HG02840 (cell line): ENCODE measurements at regions not wholly inside any gene's neighbourhood (a gene's known extent, or its start where the extent isn't known, plus 50 kb on each side); places are given as distances from the start of the nearest gene placed in this dataset.

Experiments
- ATAC-seq: cut with Tn5 transposase; IDR thresholded peaks from one replicate; pipeline ENCODE4 v1.9.1; 2021; ENCODE audit warnings: mild to moderate bottlenecking, moderate library complexity, moderate number of reproducible peaks; ENCODE audit not compliant: unreplicated experiment, low FRiP score

DNA sequence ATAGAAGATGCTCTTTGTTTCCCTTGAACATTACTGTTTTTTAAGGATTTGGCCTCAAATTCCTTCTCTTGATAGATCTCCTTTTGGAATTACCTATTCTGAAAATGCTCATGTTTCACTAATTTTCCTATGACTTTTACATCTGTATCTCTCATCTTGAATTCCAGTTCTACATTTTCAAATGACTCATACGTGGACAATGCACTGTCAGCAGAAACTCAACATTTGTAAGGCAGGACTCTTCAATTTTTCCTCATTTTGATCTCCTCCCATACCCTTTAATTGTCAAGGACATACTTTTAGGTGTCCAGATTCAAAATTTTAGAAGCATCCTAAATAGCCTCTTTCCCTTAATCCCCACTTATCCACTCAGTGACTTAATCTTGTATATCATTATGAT, 341.0 kb upstream of the RASGRP1 start:
- no peak for ATAC-seq

DNA sequence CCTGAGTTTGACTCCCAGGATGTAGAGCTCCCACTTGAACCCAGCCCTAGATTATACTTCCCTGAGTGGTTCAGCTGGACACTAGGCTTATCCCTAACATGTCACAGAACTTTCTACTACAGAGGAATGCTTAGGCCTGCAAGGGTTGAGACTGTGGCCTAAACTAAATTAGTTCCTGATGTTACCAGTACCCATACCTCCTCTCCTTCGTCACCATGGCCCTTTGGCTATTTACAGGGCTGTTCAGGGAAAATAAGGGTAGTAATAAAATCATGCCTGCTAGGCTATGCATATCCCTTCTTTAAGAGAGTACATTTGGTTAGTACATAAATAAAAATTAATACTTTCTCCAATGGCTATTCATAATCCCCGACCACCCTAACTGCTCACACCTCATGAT, 356.4 kb upstream of the RASGRP1 start:
- ATAC-seq = no peak

DNA sequence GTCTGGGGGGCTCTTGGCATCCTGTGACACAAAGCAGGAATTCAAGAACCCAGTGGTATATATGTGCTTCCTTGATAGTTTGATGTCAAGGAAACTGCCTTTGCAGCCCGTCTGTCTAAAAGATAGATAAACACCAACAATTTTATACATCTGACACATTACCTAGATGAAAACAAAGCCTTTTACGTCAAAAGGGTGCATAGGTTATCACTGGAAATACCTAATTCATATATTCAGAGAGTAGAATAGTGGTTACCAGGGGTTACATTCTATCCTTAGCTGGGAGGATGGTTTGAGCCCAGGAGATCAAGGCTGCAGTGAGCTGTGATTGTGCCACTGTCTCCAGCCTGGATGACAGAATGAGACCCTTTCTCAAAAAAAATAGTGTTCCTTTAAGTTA, 356.9 kb upstream of the RASGRP1 start:
- ATAC-seq = no peak

DNA sequence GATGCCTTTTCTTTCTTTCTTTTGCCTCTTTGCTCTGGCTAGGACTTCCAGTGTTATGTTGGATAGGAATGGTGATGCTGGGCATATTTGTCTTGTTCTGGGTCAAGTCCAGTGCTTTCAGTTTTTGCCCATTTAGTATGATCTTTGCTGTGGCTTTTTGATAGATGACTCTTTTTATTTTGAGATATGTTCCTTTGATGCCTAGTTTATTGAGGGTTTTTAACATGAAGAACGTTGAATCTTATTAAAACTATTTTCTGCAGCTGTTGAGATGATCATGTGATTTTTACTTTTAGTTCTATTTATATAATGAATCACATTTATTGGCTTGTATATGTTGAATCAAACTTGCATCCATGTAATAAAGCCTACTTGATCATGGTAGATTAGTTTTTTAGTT, 363.8 kb upstream of the RASGRP1 start:
- ATAC-seq = no peak

DNA sequence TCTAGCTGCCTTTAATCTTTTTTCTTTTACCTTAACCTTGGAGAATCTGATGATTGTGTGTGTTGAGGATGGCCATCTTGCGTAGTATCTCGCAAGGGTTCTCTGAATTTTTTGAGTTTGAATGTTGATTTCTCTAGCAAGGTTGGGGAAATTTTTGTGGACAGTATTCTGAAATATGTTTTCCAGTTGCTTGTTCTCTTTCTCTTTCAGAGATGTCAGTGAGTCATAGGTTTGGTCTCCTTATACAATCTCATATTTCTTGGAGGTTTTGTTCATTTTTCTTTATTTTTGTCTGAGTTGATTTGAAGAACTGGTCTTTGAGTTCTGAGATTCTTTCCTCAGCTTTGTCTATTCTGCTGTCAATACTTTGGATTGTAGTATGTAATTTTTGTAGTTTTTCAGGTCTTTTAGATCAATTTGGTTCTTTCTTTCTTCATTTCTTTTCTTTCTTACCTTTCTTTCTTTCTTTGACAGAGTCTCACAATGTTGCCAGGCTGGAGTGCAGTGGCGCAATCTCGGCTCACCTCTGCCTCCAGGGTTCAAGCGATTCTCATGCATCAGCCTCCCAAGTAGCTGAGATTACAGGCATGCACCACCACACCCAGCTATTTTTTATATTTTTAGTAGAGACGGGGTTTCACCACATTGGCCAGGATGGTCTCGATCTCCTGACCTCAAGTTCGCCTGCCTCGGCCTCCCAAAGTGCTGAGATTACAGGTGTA, 366.4 kb upstream of the RASGRP1 start:
- ATAC-seq = no peak

DNA sequence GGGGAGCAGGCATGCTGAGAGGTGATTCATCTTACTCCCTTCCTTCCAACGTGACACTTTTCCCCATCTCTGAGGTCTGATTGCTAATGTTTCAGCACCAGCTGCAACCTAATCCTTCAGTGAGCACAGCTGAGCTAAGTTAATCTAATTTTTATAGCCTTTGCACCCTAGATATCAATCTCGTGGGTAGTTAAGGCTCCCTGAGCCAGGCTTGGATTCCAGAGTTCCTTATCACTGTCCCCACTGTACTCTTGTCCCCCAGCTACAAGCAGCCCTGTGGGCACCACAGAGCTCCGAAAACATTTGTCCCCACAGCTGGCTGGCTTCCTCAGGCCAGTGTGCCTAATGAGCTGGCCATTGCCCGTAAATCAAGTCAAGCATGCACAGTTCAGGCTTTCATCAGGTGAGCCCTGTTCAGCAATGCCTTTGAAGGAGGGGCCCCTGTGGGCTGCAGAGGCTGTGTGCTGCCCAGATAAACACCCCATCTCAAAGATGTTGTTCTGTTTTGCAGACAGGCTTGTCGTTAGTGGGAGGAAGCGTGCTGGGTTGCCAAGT, 376.9 kb upstream of the RASGRP1 start:
- ATAC-seq = no peak

DNA sequence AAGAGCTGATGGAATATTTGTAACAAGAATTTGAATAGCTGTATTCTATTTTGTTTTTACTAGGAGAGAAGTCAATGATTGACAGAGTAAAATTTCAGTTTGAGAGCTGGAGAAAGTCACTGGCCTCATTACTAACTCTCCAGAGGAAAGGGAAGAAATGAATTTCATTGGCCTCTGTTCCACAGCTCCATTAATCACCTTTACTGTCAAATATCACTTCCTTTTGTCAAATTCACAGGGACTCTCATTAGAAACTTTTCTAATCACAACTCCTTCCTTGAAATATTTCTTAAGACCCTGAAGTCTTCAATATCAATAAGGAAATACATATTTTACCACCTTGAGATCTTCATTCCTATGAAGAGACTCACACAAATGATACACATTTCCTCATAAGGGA, 379.9 kb upstream of the RASGRP1 start:
- ATAC-seq = no peak

DNA sequence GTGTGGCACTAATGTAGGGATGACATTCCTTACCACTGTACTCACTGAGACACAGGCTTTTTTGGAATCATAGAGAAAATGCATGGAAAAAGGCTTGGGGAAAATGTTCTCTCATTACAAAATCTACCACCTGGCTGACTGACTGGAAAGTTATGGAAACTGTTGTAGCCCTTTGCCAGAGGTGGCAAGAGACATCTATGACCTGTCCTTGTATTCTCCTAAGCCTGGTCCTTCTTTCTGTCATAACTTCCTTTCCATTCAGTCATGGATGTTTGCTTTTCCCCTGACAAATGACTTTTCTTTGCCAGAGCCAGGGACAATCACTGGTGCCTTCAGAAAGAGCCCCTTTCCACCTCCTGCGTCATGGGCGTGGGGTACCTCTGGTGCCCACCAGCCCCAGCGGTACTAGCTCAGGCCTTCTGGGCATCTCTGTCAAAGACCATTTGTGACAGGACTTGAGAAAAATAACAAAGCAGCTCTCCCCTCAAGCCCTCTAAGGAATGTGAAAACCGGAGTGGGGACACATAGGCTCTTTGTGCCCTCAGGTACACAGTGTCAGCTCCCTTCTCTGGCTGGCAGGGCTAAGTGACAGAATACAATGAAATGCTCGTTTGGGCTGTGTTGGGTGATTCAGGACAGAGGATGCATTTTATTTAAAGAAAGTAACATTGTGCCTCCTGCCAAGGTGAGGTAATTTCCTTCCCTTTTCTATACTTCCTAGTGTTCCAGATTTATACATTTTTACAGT, 381.1 kb upstream of the RASGRP1 start:
- no peak for ATAC-seq

DNA sequence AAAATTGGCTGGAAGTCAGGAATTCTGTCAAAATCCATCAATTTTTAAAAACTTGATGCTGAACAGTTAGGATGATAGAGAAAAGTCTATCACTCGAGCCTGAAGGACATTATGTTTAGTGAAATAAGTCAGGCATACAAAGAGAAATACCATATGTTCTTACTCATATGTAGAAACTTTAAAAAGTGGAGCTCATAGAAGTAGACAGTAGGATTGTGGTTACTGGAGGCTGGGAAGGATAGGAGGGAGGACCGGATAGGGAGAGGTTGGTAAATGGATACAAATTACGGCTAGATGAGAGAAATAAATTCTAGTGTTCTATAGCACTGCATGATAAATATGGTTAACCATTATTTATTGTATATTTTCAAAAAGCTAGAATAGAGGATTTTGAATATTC, 389.5 kb upstream of the RASGRP1 start:
- ATAC-seq = no peak

DNA sequence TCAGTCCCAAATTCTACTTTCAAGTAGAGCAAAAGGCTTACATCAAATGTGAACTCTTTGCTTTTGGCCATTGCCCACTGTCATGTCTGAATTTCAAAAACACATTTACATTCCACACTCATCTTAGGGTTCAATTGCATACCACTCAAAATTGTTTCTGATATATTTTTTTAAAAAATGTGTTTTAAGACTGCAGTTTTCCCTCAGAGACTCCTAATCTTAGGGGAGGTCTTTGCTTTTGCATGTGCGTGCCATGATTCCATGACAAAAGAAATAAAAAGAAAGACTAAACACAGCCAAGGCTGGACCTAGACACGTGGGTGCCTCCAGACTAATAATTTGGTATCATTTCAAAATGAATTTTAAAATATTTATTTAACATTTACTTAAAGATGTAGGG, 396.8 kb upstream of the RASGRP1 start:
- ATAC-seq = no peak

DNA sequence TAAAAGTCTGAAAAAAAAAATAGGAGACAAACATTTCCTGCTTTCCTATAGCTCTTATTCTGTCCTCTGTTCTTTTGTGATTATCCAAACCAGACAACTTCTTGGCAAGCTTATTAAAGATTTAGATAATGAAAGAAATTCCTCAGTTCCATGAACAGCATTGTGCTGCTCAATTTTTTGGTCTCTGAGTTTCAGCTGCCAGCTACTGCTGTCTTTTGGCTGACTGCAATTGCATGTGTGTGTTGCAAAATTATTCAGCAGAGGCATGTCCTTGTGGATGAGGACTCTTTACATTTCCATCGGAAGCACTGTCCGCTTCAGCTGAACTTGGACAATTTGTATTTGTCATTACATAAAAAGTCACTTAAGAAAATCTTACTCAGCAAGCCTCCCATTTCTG, 397.3 kb upstream of the RASGRP1 start:
- no peak for ATAC-seq

DNA sequence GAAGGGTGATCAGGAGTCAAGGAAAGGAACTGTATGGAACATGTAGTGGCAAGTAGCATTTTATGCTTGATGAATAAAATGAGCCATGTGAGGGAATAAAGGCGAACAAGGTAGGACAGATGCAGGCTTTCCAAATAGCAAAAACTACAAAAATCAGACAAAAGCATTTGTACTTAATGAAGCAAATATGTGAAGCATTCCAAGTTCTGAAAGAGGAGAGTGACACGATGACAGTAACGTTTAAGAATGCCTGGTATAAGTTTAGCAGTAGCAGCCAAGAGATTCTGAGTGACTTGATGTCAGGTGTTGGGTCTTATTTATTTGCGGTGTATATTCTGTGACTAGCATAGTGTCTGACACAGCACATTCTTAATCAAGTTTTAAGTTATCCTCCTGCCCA, 408.2 kb upstream of the RASGRP1 start:
- ATAC-seq = no peak

DNA sequence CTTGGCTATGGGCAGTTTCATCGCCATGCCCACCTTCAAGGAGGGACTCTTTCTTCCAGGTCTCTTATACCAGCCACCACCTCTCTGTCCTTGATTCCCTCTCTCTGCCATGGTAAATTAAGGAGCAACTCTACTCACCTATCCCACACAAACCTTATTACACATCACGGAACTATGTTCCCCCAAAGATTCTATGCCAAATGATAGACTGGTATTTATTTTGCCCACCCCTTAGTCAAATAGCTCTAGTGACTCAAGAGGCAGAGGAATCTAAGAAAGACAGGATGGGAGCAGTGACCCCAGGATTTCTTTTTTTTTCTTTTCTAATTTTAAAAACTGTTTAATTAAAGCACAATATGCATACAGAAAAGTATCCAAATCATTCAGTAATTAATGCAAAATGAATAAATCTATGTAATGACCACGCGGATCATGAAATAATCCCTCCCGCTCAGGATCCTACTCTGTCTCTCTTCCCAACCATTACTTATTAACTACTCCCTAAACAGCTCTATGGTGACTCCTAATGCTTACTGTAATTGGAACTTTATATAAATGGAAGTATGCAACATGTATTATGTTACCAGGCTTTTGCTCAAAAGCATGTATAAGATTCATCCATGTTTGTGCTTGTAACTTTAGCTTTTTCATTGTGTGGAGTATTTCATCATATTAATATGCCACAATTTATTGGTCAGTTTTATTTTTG, 410.8 kb upstream of the RASGRP1 start:
- no peak for ATAC-seq

DNA sequence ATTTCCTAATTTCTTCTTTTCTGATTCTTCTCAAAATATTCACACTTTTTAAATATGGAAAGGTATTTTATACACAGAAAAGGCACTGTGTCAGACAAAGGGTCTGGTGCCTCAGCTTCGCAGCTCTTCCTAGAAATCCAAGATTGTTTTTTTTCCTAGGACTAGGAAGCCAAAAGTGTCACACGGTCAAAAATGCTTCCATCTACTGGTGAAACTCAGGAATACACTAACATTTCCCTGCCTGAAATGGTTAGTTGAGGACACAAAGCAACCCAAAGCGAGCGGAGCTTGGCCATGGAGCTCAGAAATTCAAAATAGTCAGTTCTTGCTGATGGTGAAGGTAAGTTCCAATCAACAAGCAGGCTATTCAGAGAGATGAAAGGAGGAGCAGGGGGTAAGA, 426.5 kb upstream of the RASGRP1 start:
- no peak for ATAC-seq

DNA sequence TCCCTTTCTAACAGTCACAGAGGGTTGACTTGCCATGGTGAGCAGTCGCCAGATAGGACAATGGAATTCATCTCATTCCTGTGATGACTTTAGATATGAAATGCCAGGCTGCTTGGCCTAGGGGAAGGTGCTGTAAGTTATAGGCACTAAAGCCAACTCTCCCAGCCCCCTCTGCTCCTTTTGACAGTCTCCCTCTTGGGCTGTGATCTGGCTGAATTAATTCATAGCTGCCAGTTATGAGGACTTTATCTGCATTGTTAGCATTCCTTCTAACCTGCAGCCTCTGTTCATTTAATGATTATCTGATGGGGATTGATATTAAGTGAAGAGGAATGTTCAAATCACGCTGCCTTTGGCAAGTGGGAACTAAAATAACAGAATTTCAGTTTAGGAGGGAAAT, 427.1 kb upstream of the RASGRP1 start:
- ATAC-seq = no peak

DNA sequence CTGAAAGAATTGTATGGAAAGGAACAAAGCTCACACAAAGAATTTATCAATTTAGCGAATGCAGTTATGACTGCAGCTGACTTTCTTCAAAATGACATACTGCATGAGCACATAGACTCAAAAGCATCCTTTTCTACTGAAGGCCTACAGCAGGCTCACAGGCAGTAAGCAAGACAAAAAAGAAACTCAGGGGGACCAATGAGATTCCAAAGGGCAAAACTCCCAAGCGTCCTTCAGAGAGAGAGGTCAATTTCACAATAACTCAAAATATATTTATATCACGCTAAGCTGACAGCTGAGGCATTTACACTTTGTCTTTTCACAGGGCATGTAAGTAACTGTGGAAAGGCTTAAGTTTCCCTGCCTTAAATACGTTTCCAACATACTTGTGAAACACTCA, 427.9 kb upstream of the RASGRP1 start:
- ATAC-seq = no peak

DNA sequence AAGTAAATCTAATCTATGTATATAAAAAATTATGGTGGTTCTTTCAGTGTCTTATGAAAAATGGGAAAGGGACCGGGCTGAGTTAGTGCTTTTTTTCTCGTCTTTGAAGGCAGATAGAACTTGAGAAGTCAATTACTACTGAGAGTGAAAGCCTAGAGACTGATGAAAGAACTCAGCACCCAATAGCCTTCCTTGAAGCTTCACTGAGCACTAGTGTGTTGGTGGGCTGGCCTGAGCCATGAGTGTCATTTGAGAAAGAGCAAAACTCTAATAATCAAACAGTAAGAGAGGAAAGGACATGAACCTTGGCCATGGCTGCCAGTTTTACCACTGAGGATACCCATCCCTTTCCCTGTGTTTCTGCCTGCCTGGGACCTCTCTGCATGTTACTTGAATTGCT, 428.3 kb upstream of the RASGRP1 start:
- no peak for ATAC-seq

DNA sequence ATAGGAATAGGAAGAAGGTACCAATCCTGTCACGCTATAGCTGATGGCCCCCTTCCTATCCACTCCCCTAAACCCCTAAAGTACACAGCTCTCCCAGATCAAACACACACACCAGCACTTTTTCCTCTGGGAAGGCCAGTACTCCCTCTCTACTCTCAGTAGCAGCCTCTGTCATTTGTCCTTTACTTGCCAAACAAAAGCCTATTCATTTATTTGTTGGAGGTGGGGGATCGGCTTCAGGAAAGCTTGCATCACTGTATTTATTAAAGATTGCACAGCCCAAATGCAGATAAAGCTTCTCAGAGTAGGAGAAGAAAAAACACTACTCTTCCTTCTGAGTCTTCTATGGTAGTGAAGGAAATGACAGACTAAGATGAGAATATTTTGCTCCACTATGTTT, 429.7 kb upstream of the RASGRP1 start:
- ATAC-seq = no peak

DNA sequence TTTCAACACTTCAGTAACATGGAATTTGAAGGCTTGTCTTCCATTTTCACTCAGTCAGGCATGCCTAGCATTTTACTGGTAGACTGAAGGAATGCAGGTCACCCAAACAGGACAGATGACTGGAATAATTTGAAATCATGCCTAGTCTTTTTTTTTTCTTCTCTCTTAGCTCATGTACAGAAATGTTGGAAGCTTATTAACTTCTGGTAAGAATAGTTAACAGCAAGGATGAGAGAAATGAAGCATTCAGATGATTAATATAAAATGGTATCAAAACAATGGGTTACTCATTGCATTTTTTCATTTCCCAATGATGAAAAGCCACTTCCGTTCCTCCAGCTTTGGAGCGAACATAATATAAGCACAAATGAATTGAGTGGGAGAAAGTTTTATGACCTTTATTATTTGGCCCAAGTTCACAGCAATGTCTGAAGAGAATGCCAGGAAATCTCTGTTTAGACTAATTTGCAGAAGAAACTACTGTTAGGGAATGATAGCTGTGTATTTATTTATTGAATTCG, 431.6 kb upstream of the RASGRP1 start:
- ATAC-seq = no peak

DNA sequence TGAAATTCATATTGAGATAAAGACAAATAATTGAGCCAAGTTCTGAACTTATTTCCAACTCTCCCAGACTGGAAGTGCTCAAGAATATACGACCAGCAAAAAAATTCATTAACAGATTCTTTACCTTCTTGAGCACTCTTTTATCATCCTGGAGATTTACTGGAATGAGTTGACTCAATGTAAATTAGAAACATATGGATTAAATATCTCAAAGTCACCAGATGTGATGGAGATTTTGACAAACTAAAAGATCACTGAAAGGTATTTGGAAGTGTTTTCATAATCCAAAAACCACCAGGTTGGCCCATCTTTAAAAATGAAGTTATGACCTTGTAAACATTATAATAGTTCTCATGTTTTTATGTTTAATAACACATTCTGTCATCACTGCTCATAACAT, 433.2 kb upstream of the RASGRP1 start:
- ATAC-seq = no peak
